ENCODE measurements at regions not wholly inside any gene's neighbourhood (a gene's known extent, or its start where the extent isn't known, plus 50 kb on each side); places are given as distances from the start of the nearest gene placed in this dataset.

GRCh38 chr13:79688741-79689140, 207.8 kb downstream of the NDFIP2 start:
- no peaks in the 10 kb centered on the region for H3K27me3 ChIP-seq (ENCODE audit: control insufficient read depth in 4 of 4, insufficient read depth in 4 of 4, low read length in 3 of 4)
- H3K4me1 ChIP-seq (ENCODE audit: control insufficient read depth in 4 of 4, insufficient read depth in 4 of 4, low read length in 3 of 4), result no peaks in the 10 kb centered on the region
- H3K9ac ChIP-seq (ENCODE audit: low read depth in 1 of 2, low read length in 2 of 2), result no peak overlapping the region
- TF ChIP-seq REST (IDR thresholded peaks at IDR 0.05), result no peak
- no peak for TF ChIP-seq HNF4A (conservative IDR thresholded peaks at IDR 0.05)
- no peak for TF ChIP-seq ATF3 (IDR thresholded peaks at IDR 0.05)
- TF ChIP-seq CTCF (IDR thresholded peaks at IDR 0.05; ENCODE audit: low read depth, low read length, missing input control), result no peak
- no peak for TF ChIP-seq NR2F2 (IDR thresholded peaks at IDR 0.05)
- TF ChIP-seq MAX (IDR thresholded peaks at IDR 0.05), result no peak
- TF ChIP-seq SP1 (IDR thresholded peaks at IDR 0.05), result no peak
- TF ChIP-seq JUND (IDR thresholded peaks at IDR 0.05), result no peak
- TF ChIP-seq TAF1 (conservative IDR thresholded peaks at IDR 0.05), result no peak
- TF ChIP-seq FOXA2 (IDR thresholded peaks at IDR 0.05), result no peak
- TF ChIP-seq RXRA (IDR thresholded peaks at IDR 0.05), result no peak
- TF ChIP-seq GABPA (IDR thresholded peaks at IDR 0.05 in 1 of 2, conservative IDR thresholded peaks at IDR 0.05 in 1 of 2), result no peak
- no peak overlapping the region for H3K27ac ChIP-seq (ENCODE audit: low read depth in 1 of 2, low read length in 2 of 2)
- H3K9me3 ChIP-seq (ENCODE audit: control insufficient read depth in 4 of 4, low read length in 3 of 4), result no peaks in the 10 kb centered on the region
- no peak for DNase-seq (ENCODE audit: low spot score)
- no peaks in the 10 kb centered on the region for H3K36me3 ChIP-seq (ENCODE audit: control insufficient read depth in 4 of 4, insufficient read depth in 3 of 4, low read depth in 1 of 4, low read length in 3 of 4)
- 89% methylated on average over 5 of the region's 5 CpGs for WGBS
- no peak overlapping the region for H3K4me3 ChIP-seq (ENCODE audit: low read depth in 1 of 3, low read length in 3 of 3)

DNA sequence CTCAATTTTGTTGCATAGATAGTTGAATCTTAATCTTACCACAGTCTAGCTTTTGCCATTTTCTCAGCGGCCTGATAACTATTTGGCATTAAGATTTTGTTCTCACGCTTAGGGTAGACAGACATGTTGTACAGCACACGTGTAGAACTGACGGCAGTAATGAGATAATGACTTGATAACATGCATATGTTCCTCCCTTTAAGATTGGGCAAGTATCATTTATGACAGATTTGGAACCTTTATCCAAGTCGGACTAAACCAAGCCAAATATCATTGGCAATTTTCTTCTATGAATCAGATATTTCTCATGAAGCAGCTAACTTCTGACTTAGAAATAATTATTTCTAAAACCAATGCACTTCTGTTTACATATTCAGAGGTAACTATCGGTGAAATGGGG, 205.5 kb downstream of the NDFIP2 start:
- H3K27ac ChIP-seq (ENCODE audit: low read depth in 1 of 2, low read length in 2 of 2), result no peak overlapping the region
- H3K4me3 ChIP-seq (ENCODE audit: low read depth in 1 of 3, low read length in 3 of 3), result no peak overlapping the region
- DNase-seq (ENCODE audit: low spot score), result no peak
- H3K9ac ChIP-seq (ENCODE audit: low read depth in 1 of 2, low read length in 2 of 2), result no peak overlapping the region
- no peaks in the 10 kb centered on the region for H3K27me3 ChIP-seq (ENCODE audit: control insufficient read depth in 4 of 4, insufficient read depth in 4 of 4, low read length in 3 of 4)
- H3K36me3 ChIP-seq (ENCODE audit: control insufficient read depth in 4 of 4, insufficient read depth in 3 of 4, low read depth in 1 of 4, low read length in 3 of 4), result no peaks in the 10 kb centered on the region
- WGBS, result 82% methylated on average over 6 of the region's 6 CpGs
- no peaks in the 10 kb centered on the region for H3K4me1 ChIP-seq (ENCODE audit: control insufficient read depth in 4 of 4, insufficient read depth in 4 of 4, low read length in 3 of 4)
- TF ChIP-seq NR2F2 (IDR thresholded peaks at IDR 0.05) (no peak), SP1 (IDR thresholded peaks at IDR 0.05) (no peak), ATF3 (IDR thresholded peaks at IDR 0.05) (no peak), YY1 (IDR thresholded peaks at IDR 0.05) (no peak)
- H3K9me3 ChIP-seq (ENCODE audit: control insufficient read depth in 4 of 4, low read length in 3 of 4), result peaks cover 0 to 3% (median 0%) of the 10 kb centered on the region in 4 donors

All from liver (tissue), 8 donors.